HG03175 (cell line): ENCODE measurements at regions not wholly inside any gene's neighbourhood (a gene's known extent, or its start where the extent isn't known, plus 50 kb on each side); places are given as distances from the start of the nearest gene placed in this dataset.
"Not testable (repeated sequence)": the region's sequence is repeated elsewhere in the genome, so short reads cannot be mapped to it uniquely, and the experiment has no call there.

Experiments
- ATAC-seq: cut with Tn5 transposase; IDR thresholded peaks from one replicate; pipeline ENCODE4 v1.9.1; 2021; ENCODE audit warnings: mild to moderate bottlenecking, moderate library complexity; ENCODE audit not compliant: unreplicated experiment

DNA sequence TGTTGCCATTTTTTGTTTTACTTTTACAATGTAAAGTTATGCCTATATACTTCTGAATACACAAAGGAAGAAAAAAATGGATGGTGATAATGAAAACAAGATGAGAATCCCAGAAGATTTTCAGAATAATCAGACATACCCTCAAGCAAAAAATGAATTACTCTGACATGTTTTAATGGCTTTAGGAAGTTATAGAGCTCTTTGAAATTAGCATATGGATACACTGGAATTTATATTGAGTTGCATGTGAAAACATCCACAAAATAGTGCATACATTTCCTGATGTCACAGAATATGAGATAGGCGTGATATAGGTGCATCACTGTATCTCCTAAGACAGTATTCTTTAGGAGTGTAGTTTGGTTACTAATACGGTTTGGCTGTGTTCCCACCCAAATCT is 351.3 kb downstream of the SLC7A11 start:
- no peak for ATAC-seq

DNA sequence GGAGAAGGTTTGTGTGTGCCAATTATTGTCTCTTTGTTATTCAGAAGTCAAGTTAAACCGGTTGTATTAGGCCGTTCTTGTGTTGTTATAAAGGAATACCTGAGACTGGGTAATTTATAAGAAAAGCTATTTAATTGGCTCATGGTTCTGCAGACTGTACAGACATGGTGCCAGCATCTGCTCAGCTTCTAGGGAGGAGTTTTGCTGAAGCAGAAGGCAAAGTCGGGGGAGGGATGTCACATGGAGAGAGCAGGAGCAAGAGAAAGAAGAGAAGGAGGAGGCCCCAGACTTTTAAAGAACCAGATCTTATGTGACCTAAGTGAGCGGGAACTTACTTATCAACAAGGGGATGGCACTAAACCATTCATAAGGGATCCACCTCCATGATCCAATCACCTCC is 349.3 kb upstream of the PCDH18 start:
- no peak for ATAC-seq

- ATAC-seq = not testable (repeated sequence)
Measured at GRCh38 chr4:137868067-137868466, 335.8 kb upstream of the PCDH18 start.

- no peak for ATAC-seq
Measured at GRCh38 chr4:137866671-137867070, 334.4 kb upstream of the PCDH18 start.

- ATAC-seq = no peak
Measured at GRCh38 chr4:137861682-137862081, 329.4 kb upstream of the PCDH18 start.

DNA sequence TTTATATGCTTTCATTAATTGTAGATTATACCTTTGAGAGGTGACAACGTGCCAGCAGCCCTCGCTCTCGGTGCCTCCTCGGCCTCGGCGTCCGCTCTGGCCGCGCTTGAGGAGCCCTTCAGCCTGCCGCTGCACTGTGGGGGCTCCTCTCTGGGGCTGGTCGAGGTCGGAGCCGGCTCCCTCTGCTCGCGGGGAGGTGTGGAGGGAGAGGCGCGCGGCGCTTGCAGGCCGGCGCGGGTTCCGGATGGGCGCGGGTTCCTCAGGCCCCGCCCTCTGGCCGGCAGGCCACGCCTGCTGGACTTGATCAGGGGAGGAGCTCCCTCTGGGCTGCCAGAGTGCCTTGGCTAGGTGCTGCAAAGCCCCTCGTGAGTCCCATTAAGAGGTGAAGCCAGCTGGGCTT is 321.1 kb upstream of the PCDH18 start:
- no peak for ATAC-seq

DNA sequence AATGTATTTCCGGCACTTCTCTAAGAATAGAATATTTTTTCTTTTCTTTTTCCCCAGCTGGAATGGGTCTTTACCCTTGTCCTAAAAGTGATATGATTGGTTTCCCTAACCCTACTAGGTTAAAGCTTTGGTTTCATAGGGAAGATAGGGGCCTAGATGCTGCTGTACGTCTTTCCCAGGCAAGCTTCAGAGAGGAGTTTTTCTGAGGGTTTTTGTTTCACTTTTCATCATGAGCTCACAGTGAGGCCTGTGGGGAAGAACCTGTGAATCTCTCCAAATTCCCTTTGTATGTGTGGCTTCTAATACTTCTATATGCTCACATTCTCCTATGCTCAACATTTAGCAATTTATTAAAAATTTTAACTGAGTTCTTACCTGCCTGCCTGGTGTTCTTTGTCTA is 320.0 kb upstream of the PCDH18 start:
- no peak for ATAC-seq

- no peak for ATAC-seq
Measured at GRCh38 chr4:137851435-137851834, 319.1 kb upstream of the PCDH18 start.

GRCh38 chr4:137827945-137828344 is 295.7 kb upstream of the PCDH18 start:
- ATAC-seq = not testable (repeated sequence)

GRCh38 chr4:137825505-137825904 is 293.2 kb upstream of the PCDH18 start:
- ATAC-seq = no peak

DNA sequence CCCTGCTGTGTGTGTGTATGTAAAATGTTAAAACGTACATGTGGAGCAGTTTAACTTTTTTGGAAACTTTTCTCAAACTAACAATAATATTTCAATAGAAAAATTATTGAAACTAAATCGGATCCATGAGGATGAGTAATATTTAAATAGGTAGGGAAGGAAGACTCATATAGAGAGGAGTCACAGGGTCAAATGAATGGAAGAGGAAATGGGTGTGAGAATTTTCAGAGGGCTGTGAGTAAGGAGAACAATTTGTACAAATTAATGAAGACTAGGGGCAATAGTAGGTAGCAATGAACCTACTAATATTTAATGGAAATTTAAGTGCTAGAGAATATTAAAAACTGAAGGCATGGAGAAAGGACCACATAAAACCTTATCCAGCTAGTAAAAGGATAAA is 290.7 kb upstream of the PCDH18 start:
- ATAC-seq = no peak

DNA sequence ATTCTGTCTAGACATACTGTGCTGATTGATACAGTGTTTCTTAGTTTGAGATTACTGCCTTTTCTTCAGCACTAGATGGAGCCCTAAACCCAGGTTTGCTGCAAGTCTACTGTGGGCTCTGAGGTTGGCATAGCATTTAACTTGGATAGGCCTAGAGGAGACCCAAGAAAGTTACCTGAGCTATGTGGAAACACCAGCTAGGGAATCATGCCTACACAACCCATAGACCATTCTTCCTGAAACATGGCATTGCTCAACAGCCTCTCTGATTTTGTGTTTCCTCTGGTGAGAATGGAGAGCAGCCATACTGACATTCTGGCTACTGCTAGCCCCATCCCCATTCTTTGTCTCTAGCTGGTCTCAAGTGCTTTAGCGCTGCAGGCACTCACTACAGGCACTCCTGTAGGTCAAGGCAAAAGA is 287.7 kb upstream of the PCDH18 start:
- peak; percentile 86 for ATAC-seq

- ATAC-seq = no peak
Measured at GRCh38 chr4:137812258-137812657, 280.0 kb upstream of the PCDH18 start.

DNA sequence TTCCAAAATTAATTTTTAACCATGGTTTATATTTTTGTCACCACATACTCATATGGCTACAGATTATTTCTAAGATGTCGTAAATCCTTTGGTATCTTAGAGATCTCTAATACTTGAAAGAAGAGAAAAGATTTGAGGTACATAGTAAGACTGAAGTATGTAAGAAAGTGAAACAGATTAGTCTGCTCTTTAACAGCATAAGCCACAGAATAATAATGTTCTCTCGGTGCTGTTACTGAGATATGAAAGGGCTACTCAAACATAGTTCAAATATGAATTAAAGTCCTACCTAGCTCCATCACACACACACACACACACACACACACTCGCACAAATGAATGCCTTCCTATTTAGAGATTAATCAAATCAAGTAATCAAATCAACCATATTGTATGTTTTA is 274.1 kb upstream of the PCDH18 start:
- ATAC-seq = no peak

DNA sequence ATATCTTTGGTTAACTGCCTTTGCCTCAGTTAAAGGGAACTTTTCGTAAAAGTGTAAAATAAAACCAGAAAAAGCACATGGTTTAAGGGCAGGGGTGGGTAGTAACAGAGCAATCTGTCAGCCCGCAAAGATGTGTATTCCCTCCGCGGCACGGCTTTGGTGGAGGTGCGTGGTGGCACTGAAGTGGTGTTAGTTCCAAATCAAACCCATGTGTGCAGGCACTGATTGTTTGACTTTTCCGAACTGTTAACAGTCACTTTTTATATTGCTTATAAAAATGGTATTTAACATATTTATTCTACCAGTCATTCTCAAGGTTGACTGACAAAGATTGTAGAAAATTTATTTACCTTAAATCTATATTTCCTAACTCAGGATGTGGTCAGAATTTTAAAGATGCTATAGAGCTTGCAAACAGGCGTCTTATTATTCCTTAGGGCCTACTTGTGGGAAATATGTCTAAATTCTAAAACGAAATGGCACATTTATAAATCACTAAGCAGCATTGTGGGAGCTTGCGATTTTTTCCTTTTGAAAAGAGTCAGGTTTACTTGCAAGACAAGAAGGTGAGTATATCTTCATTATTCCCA is 272.7 kb upstream of the PCDH18 start:
- ATAC-seq = no peak

DNA sequence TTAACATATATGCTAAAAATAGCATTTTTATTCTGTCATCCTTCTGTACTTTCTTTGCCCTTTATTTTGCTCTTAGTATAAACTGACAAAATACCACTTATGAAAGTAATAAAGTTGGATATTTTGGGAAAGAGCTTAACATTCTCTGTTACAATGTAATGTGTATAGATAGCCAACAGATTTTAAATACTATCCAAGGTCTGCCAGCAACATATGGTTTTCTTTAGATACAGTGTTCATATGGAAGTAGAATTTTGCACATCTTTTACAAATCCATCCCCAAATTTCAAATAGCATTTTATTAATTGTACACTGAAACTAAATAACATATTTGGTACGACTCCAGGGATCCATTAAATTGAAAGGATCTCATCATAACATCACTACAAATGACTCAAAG is 268.6 kb upstream of the PCDH18 start:
- ATAC-seq = no peak

- ATAC-seq = no peak
Measured at GRCh38 chr4:137794764-137795254, 262.5 kb upstream of the PCDH18 start.

- ATAC-seq = not testable (repeated sequence)
Measured at GRCh38 chr4:137789263-137789662, 257.0 kb upstream of the PCDH18 start.

- not testable (repeated sequence) for ATAC-seq
Measured at GRCh38 chr4:137783923-137784322, 251.6 kb upstream of the PCDH18 start.

DNA sequence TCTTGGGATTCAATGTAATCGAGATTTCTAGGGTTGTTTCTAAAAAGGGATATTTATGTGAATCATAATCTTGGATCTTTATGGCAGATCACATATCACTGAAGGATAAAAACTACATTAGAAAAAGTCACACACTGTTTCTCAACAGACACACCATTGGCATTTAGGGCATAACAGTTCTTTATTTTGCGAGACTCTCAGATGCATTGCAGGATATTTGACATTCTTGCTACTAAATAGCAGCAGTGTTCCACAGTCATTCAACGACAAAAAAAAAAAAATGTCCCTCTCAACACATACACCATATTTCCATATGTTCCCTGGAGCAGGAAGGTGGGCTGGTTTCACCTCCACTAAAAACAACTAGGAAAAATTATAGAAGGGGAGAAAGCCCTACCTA is 243.4 kb upstream of the PCDH18 start:
- no peak for ATAC-seq

DNA sequence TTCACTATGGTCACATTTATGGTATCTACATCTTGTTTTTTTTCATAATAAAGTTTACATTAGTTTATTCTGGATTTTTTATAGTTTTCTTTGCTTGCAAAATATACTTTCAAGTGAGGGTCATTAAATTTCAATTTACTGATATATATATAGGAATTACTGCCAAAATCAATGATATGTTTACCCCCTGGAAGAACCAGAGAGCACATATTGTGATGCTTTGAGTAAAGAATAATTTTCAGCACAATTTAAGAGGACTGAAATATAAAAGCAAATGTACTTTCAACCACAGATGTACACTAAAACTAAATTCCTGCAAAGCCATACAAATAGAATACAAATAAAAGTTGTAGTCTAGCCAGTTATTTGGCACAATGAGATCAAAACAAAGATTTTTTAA is 242.2 kb upstream of the PCDH18 start:
- ATAC-seq = no peak

DNA sequence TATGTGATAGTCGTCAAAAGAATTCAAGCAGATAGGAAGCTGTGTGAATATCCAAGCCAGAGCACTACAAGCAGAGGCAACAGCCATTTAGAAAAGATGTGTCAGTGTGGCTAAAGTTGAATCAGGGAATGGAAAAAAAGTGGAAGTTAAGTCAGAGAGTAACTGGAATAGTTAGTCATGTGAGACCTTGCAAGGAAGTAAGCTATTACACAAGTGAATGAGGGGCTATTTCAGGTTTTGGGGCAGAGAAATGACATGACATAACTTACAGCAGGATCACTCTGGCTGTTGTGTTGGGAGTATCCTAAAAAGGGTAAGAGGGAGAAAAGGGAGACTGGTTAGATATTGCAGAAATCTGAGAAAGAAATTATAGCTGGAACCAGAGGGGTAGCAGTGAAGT is 236.6 kb upstream of the PCDH18 start:
- no peak for ATAC-seq

DNA sequence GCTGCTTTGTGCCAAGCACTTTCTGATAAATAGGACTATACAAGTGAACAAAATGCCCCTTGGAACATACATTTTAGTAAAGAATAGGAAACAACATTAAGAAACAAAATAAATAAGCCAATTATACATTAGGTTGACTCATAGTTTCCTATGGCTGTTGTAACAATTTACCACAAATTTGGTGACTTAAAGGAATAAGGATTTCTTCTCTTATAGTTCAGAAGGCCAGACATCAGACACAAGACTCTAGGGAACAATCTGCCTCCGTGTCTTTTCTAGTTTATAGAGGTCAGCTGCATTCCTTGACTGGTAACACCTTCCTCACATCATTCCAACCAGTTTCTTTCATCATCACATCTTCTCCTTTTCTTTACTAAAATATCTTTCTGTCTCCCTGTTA is 235.9 kb upstream of the PCDH18 start:
- ATAC-seq = no peak
